Neural progenitor cell (in vitro differentiated cells): ENCODE measurements at regions not wholly inside any gene's neighbourhood (a gene's known extent, or its start where the extent isn't known, plus 50 kb on each side); places are given as distances from the start of the nearest gene placed in this dataset.

Source experiments
- DNase-seq: peaks from one replicate; pipeline ENCODE4 v3.0.0-alpha.2; 2016; ENCODE audit warnings: low spot score
- H2AFZ ChIP-seq: fragments of 200-600 bp; sonication (generic); replicated peaks from 2 replicates; pipeline ENCODE4 v1.6.1; 2016; ENCODE audit warnings: antibody characterized with exemption
- H3F3A ChIP-seq: fragments of 200-600 bp; sonication (generic); 2 replicates; pipeline ENCODE4 v1.6.1; 2016; ENCODE audit warnings: antibody characterized with exemption, low read depth
- H3K27ac ChIP-seq: fragments of 200-600 bp; sonication (generic); 2 replicates; pipeline ENCODE4 v1.5.1; 2016; ENCODE audit warnings: mild to moderate bottlenecking
- H3K27me3 ChIP-seq: fragments of 200-600 bp; sonication (generic); 2 replicates; pipeline ENCODE4 v1.6.1; 2016; ENCODE audit warnings: mild to moderate bottlenecking, moderate library complexity
- H3K36me3 ChIP-seq: fragments of 200-600 bp; sonication (generic); 2 replicates; pipeline ENCODE4 v1.5.1; 2016
- H3K4me1 ChIP-seq: fragments of 200-600 bp; sonication (generic); 2 replicates; pipeline ENCODE4 v1.6.1; 2016; ENCODE audit warnings: mixed run types
- H3K4me2 ChIP-seq: fragments of 200-600 bp; sonication (generic); 2 replicates; pipeline ENCODE4 v1.6.1; 2016
- H3K4me3 ChIP-seq: fragments of 200-600 bp; sonication (generic); 2 replicates; pipeline ENCODE4 v1.5.1; 2016
- H3K79me2 ChIP-seq: fragments of 200-600 bp; sonication (generic); 2 replicates; pipeline ENCODE4 v1.6.1; 2016; ENCODE audit warnings: low read depth
- H3K9ac ChIP-seq: fragments of 200-600 bp; sonication (generic); 2 replicates; pipeline ENCODE4 v1.6.1; 2016
- H3K9me3 ChIP-seq: fragments of 200-600 bp; sonication (generic); 2 replicates; pipeline ENCODE4 v1.5.1; 2016; ENCODE audit warnings: low read depth
- H4K20me1 ChIP-seq: fragments of 200-600 bp; sonication (generic); 2 replicates; pipeline ENCODE4 v1.6.1; 2016; ENCODE audit warnings: low read depth
- H3K27ac Mint-ChIP-seq: 3 replicates; pipeline ENCODE4 v1.8.0; 2021; ENCODE audit warnings: mixed read lengths
- H3K27me3 Mint-ChIP-seq: 2 replicates; pipeline ENCODE4 v1.8.0; 2022; ENCODE audit warnings: low read depth, mild to moderate bottlenecking, inconsistent platforms, moderate library complexity, mixed read lengths; ENCODE audit not compliant: insufficient read depth
- H3K36me3 Mint-ChIP-seq: 3 replicates; pipeline ENCODE4 v1.8.0; 2021; ENCODE audit warnings: mixed read lengths
- H3K4me1 Mint-ChIP-seq: 3 replicates; pipeline ENCODE4 v1.8.0; 2021; ENCODE audit warnings: mixed read lengths
- H3K4me3 Mint-ChIP-seq: 3 replicates; pipeline ENCODE4 v1.8.0; 2021; ENCODE audit warnings: mild to moderate bottlenecking, moderate library complexity, mixed read lengths
- H3K9me3 Mint-ChIP-seq: 3 replicates; pipeline ENCODE4 v1.8.0; 2020; ENCODE audit warnings: mixed read lengths
- CTCF ChIP-seq: fragments of 200-600 bp; sonication (generic); IDR thresholded peaks from 2 replicates; pipeline ENCODE4 v1.5.1; 2017; ENCODE audit warnings: antibody characterized with exemption, mild to moderate bottlenecking
- EZH2 ChIP-seq: fragments of 200-600 bp; sonication (generic); IDR thresholded peaks from 2 replicates; pipeline ENCODE4 v1.6.1; 2017; ENCODE audit warnings: antibody characterized with exemption, mild to moderate bottlenecking, moderate library complexity
- EZH2phosphoT487 ChIP-seq: fragments of 200-600 bp; sonication (generic); IDR thresholded peaks from 2 replicates; pipeline ENCODE4 v1.6.1; 2017; ENCODE audit warnings: antibody characterized with exemption

GRCh38 chr15:29962407-29962806, 120.3 kb upstream of the GOLGA8J start:
- Mint-ChIP-seq H3K4me3 (no peak overlapping the region), H3K27me3 (peaks cover 12% of the 10 kb centered on the region), H3K27ac (no peak overlapping the region), H3K4me1 (peaks cover 3% of the 10 kb centered on the region), H3K9me3 (no peaks in the 10 kb centered on the region), H3K36me3 (no peaks in the 10 kb centered on the region)
- Histone ChIP-seq H3K4me1 (peaks cover 6% of the 10 kb centered on the region), H3K27me3 (peaks cover 22% of the 10 kb centered on the region), H3K9ac (no peak overlapping the region), H3K9me3 (no peaks in the 10 kb centered on the region), H3K4me3 (no peak overlapping the region), H2AFZ (no peak overlapping the region), H3K4me2 (no peak overlapping the region), H3K36me3 (no peaks in the 10 kb centered on the region), H4K20me1 (no peaks in the 10 kb centered on the region), H3K27ac (no peak overlapping the region), H3K79me2 (no peaks in the 10 kb centered on the region), H3F3A (no peaks in the 10 kb centered on the region)
- TF ChIP-seq EZH2phosphoT487 (no peak), CTCF (no peak), EZH2 (no peak)
- DNase-seq, result peak; percentile 30

- no peaks in the 10 kb centered on the region for H3K27me3 ChIP-seq
- H3K4me2 ChIP-seq, result no peak overlapping the region
- H3K36me3 ChIP-seq, result no peaks in the 10 kb centered on the region
- H3F3A ChIP-seq, result no peaks in the 10 kb centered on the region
- Mint-ChIP-seq H3K27me3 (no peaks in the 10 kb centered on the region), H3K36me3 (no peaks in the 10 kb centered on the region), H3K9me3 (no peaks in the 10 kb centered on the region), H3K4me3 (no peak overlapping the region), H3K27ac (no peak overlapping the region), H3K4me1 (peaks cover 3% of the 10 kb centered on the region)
- H2AFZ ChIP-seq, result no peak overlapping the region
- no peak overlapping the region for H3K9ac ChIP-seq
- DNase-seq, result no peak
- no peak overlapping the region for H3K27ac ChIP-seq
- no peaks in the 10 kb centered on the region for H3K79me2 ChIP-seq
- H4K20me1 ChIP-seq, result no peaks in the 10 kb centered on the region
- TF ChIP-seq EZH2 (no peak), CTCF (no peak), EZH2phosphoT487 (no peak)
- no peak overlapping the region for H3K4me3 ChIP-seq
- H3K9me3 ChIP-seq, result no peaks in the 10 kb centered on the region
- peaks cover 6% of the 10 kb centered on the region for H3K4me1 ChIP-seq
These were observed 123.2 kb upstream of the GOLGA8J start for GRCh38 chr15:29959384-29960137.

GRCh38 chr15:29952225-29952624, 130.0 kb upstream of the TJP1 start:
- TF ChIP-seq CTCF (no peak), EZH2 (no peak), EZH2phosphoT487 (no peak)

More at GRCh38 chr15:29952225-29952624, 130.0 kb upstream of the TJP1 start:
- no peaks in the 10 kb centered on the region for H3K27me3 ChIP-seq
- no peak overlapping the region for H3K9ac ChIP-seq
- peaks cover 13% of the 10 kb centered on the region for H3K4me1 ChIP-seq
- H3K36me3 ChIP-seq, result no peaks in the 10 kb centered on the region
- no peak overlapping the region for H3K27ac ChIP-seq
- Mint-ChIP-seq H3K9me3 (peaks cover 6% of the 10 kb centered on the region), H3K36me3 (no peaks in the 10 kb centered on the region), H3K4me3 (no peak overlapping the region), H3K4me1 (peaks cover 5% of the 10 kb centered on the region), H3K27ac (no peak overlapping the region), H3K27me3 (peaks cover 7% of the 10 kb centered on the region)
- H3K9me3 ChIP-seq, result no peaks in the 10 kb centered on the region
- peaks cover 12% of the 10 kb centered on the region for H3F3A ChIP-seq
- no peak overlapping the region for H2AFZ ChIP-seq
- peak; percentile 40 for DNase-seq
- no peaks in the 10 kb centered on the region for H4K20me1 ChIP-seq
- H3K4me3 ChIP-seq, result no peak overlapping the region
- H3K79me2 ChIP-seq, result no peaks in the 10 kb centered on the region
- peak overlapping the region; percentile 49 for H3K4me2 ChIP-seq
